Hindlimb muscle (tissue), 1 donor: ENCODE measurements at regions not wholly inside any gene's neighbourhood (a gene's known extent, or its start where the extent isn't known, plus 50 kb on each side); places are given as distances from the start of the nearest gene placed in this dataset.

Source experiments
- DNase-seq: peaks from one replicate; pipeline ENCODE4 v3.0.0-alpha.2; 2013

GRCh38 chr12:69064734-69065443 lies 131.9 kb upstream of the CPM start:
- no peak for DNase-seq

GRCh38 chr12:69065775-69066174 lies 132.8 kb upstream of the CPM start:
- DNase-seq = no peak

GRCh38 chr12:69066492-69067373 lies 133.8 kb upstream of the CPM start:
- DNase-seq = no peak

GRCh38 chr12:69067713-69068112 lies 134.7 kb upstream of the CPM start:
- no peak for DNase-seq

GRCh38 chr12:69068448-69068847 lies 135.5 kb upstream of the CPM start:
- DNase-seq = no peak

GRCh38 chr12:69069479-69069878 lies 136.5 kb upstream of the CPM start:
- DNase-seq = no peak

GRCh38 chr12:69070319-69071090 lies 137.5 kb upstream of the CPM start:
- DNase-seq = peak; percentile 53

GRCh38 chr12:69071091-69071370 lies 138.1 kb upstream of the CPM start:
- no peak for DNase-seq

- DNase-seq = no peak
Measured at GRCh38 chr12:69073035-69073434, 140.1 kb upstream of the CPM start.

- DNase-seq = no peak
Measured at GRCh38 chr12:69074556-69075349, 141.8 kb upstream of the CPM start.

- DNase-seq = no peak
Measured at GRCh38 chr12:69083689-69084088, 150.7 kb upstream of the CPM start.

GRCh38 chr12:69084816-69085378 lies 151.9 kb upstream of the CPM start:
- DNase-seq = no peak

GRCh38 chr12:69085852-69086251 lies 152.9 kb upstream of the CPM start:
- no peak for DNase-seq

GRCh38 chr12:69087986-69088385 lies 151.4 kb upstream of the CPSF6 start:
- no peak for DNase-seq

GRCh38 chr12:69090722-69091121 lies 148.6 kb upstream of the CPSF6 start:
- no peak for DNase-seq

GRCh38 chr12:69091442-69092017 lies 147.8 kb upstream of the CPSF6 start:
- DNase-seq = no peak

GRCh38 chr12:69092137-69092536 lies 147.2 kb upstream of the CPSF6 start:
- DNase-seq = no peak

- no peak for DNase-seq
Measured at GRCh38 chr12:69094606-69095216, 144.7 kb upstream of the CPSF6 start.

GRCh38 chr12:69095765-69096477 lies 143.4 kb upstream of the CPSF6 start:
- no peak for DNase-seq

GRCh38 chr12:69096669-69097335 lies 142.6 kb upstream of the CPSF6 start:
- no peak for DNase-seq
